Neuronal stem cell (in vitro differentiated cells): ENCODE measurements at regions not wholly inside any gene's neighbourhood (a gene's known extent, or its start where the extent isn't known, plus 50 kb on each side); places are given as distances from the start of the nearest gene placed in this dataset.
A peak's percentile ranks its signal among the peaks of the same experiment; 100 is the strongest.

Experiments
- DNase-seq: peaks from one replicate; pipeline ENCODE4 v3.0.0-alpha.2; 2013; ENCODE audit warnings: low spot score
- H2AFZ ChIP-seq: one replicate; pipeline ENCODE4 v1.6.1; 2013; ENCODE audit warnings: mild to moderate bottlenecking, low read length, inconsistent platforms
- H2AK5ac ChIP-seq: 2 replicates; pipeline ENCODE4 v1.6.1; 2013; ENCODE audit warnings: low read depth, mild to moderate bottlenecking, inconsistent platforms, low read length, moderate library complexity, mixed read lengths
- H2BK120ac ChIP-seq: 2 replicates; pipeline ENCODE4 v1.6.1; 2013; ENCODE audit warnings: low read depth, mild to moderate bottlenecking, inconsistent platforms, low read length, moderate library complexity, mixed read lengths
- H2BK12ac ChIP-seq: one replicate; pipeline ENCODE4 v1.6.1; 2013; ENCODE audit warnings: low read length, inconsistent platforms
- H2BK15ac ChIP-seq: 2 replicates; pipeline ENCODE4 v1.6.1; 2013; ENCODE audit warnings: mild to moderate bottlenecking, low read length, inconsistent platforms, mixed read lengths
- H2BK5ac ChIP-seq: one replicate; pipeline ENCODE4 v1.6.1; 2013; ENCODE audit warnings: inconsistent platforms, mild to moderate bottlenecking, low read length, moderate library complexity
- H3K14ac ChIP-seq: one replicate; pipeline ENCODE4 v1.6.1; 2013; ENCODE audit warnings: low read length, inconsistent platforms
- H3K18ac ChIP-seq: 2 replicates; pipeline ENCODE4 v1.6.1; 2013; ENCODE audit warnings: low read length, inconsistent platforms
- H3K23ac ChIP-seq: 2 replicates; pipeline ENCODE4 v1.6.1; 2013; ENCODE audit warnings: low read depth, mild to moderate bottlenecking, mixed read lengths, low read length, inconsistent platforms; ENCODE audit not compliant: poor library complexity
- H3K27ac ChIP-seq: replicated peaks from 3 replicates; pipeline ENCODE4 v1.5.1; 2013; ENCODE audit warnings: low read length, inconsistent platforms
- H3K27me3 ChIP-seq, 3 experiments: 2 replicates each; pipeline ENCODE4 v1.6.1; 2013; ENCODE audit warnings: low read length in 3 of 3, mild to moderate bottlenecking in 2 of 3, inconsistent platforms in 1 of 3, low read depth in 1 of 3, mixed read lengths in 1 of 3, moderate library complexity in 1 of 3; ENCODE audit not compliant: control insufficient read depth in 3 of 3, insufficient read depth in 3 of 3
- H3K36me3 ChIP-seq, 2 donors: replicated peaks in 1 of 2; 2 replicates each; pipeline ENCODE4 v1.6.1; 2013; ENCODE audit warnings: low read length in 2 of 2; ENCODE audit not compliant: control insufficient read depth in 2 of 2, insufficient read depth in 2 of 2
- H3K4ac ChIP-seq: 2 replicates; pipeline ENCODE4 v1.6.1; 2013; ENCODE audit warnings: inconsistent platforms, mild to moderate bottlenecking, low read length, moderate library complexity
- H3K4me1 ChIP-seq, 2 donors: 1 replicate in 1 of 2; 2 replicates in 1 of 2; pipeline ENCODE4 v1.6.1; 2013; ENCODE audit warnings: low read length in 2 of 2, low read depth in 1 of 2; ENCODE audit not compliant: control insufficient read depth in 2 of 2, insufficient read depth in 1 of 2
- H3K4me2 ChIP-seq: one replicate; pipeline ENCODE4 v1.6.1; 2013; ENCODE audit warnings: mild to moderate bottlenecking, low read length, inconsistent platforms; ENCODE audit not compliant: insufficient read depth, poor library complexity, severe bottlenecking
- H3K4me3 ChIP-seq, 2 donors: 2 replicates each; pipeline ENCODE4 v1.5.1; 2013; ENCODE audit warnings: low read length in 2 of 2, mild to moderate bottlenecking in 2 of 2, inconsistent platforms in 1 of 2, moderate library complexity in 1 of 2
- H3K79me1 ChIP-seq: one replicate; pipeline ENCODE4 v1.6.1; 2013; ENCODE audit warnings: low read depth, mild to moderate bottlenecking, inconsistent platforms, low read length, moderate library complexity
- H3K9ac ChIP-seq: one replicate; pipeline ENCODE4 v1.6.1; 2013; ENCODE audit warnings: mild to moderate bottlenecking, low read depth, low read length, inconsistent platforms; ENCODE audit not compliant: poor library complexity
- H3K9me3 ChIP-seq, 2 donors: replicated peaks in 1 of 2; 2 replicates each; pipeline versions ENCODE3 to v1.6.1; 2013; ENCODE audit warnings: low read length in 2 of 2, mild to moderate bottlenecking in 2 of 2, inconsistent platforms in 1 of 2, low read depth in 1 of 2, mixed read lengths in 1 of 2, moderate library complexity in 1 of 2; ENCODE audit not compliant: control insufficient read depth in 2 of 2, insufficient read depth in 1 of 2
- H4K8ac ChIP-seq: one replicate; pipeline ENCODE4 v1.6.1; 2013; ENCODE audit warnings: low read depth, mild to moderate bottlenecking, inconsistent platforms, low read length, moderate library complexity
- H4K91ac ChIP-seq: one replicate; pipeline ENCODE4 v1.6.1; 2013; ENCODE audit warnings: low read length, low read depth, mild to moderate bottlenecking, inconsistent platforms; ENCODE audit not compliant: poor library complexity
- WGBS, 2 donors: extraction: QIAGEN DNeasy Blood & Tissue Kit; methylation state at CpG; one replicate each; pipeline ENCODE4 v1.1.7; 2013; ENCODE audit warnings: missing lambda C conversion rate in 2 of 2, mixed read lengths in 1 of 2; ENCODE audit not compliant: insufficient read length in 2 of 2, insufficient replicate concordance in 1 of 2; ENCODE audit errors: extremely low coverage in 2 of 2; 5-methylcytosine and 5-hydroxymethylcytosine counted together

DNA sequence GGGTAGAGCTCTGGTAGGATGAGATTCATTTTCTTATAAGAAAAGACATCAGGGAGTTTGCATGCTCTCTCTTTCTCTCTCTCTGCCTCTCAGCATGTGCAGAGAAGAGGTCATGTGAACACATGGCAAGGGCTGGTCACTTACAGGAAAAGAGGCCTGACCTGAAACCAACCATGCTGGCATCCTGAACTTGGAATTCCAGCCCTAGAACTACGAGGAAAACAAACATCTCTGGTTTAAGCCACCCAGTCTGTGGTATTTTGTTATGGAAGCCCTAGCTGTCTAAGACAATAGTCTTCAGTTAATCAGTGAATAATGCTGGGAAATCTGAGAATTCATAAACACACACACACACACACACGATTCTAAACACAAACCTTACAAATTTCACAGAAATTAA lies 1104.2 kb upstream of the LRRN3 start:
- DNase-seq, result no peak
- Histone ChIP-seq H3K4me2 (no peak overlapping the region), H4K8ac (no peak overlapping the region), H2BK12ac (no peak overlapping the region), H3K36me3 (no peaks in the 10 kb centered on the region), H3K9ac (no peak overlapping the region), H2AFZ (peak overlapping the region; percentile 19), H2BK5ac (no peak overlapping the region), H3K18ac (no peak overlapping the region), H3K79me1 (no peaks in the 10 kb centered on the region), H2AK5ac (no peak overlapping the region), H3K14ac (no peak overlapping the region), H3K23ac (no peak overlapping the region), H3K9me3 (peaks cover 0 to 3% of the 10 kb centered on the region in 2 donors), H3K27me3 (no peaks in the 10 kb centered on the region), H2BK120ac (no peak overlapping the region), H3K4me3 (no peak overlapping the region), H3K4ac (no peak overlapping the region), H2BK15ac (no peak overlapping the region), H4K91ac (no peak overlapping the region), H3K27ac (no peak overlapping the region), H3K4me1 (peaks cover 0 to 5% of the 10 kb centered on the region in 2 donors)
- WGBS, 2 donors, result no CpG with 5 or more reads among the region's 2 CpGs

DNA sequence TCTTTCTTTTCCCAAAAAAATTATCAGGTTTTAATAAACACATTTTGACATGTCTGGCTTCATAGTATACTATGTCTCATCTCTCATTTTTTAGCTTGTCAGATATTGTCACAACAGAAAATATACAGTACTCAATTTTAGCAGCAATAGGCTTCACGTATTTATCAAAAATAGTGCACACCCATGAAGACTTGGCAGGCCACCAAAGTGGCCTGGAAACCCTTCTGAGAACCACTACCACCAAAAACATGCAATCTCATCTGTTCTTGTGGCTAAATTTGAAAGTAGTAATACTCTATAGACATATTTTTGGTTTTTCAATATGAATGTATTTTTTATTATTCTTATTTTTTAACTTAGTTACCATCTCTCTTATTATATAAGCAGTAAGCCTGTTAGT lies 1094.5 kb upstream of the LRRN3 start:
- H3K36me3 ChIP-seq, result no peaks in the 10 kb centered on the region
- H2AK5ac ChIP-seq, result no peak overlapping the region
- H2BK5ac ChIP-seq, result no peak overlapping the region
- no peaks in the 10 kb centered on the region for H3K27me3 ChIP-seq
- no peak overlapping the region for H3K9ac ChIP-seq
- no peaks in the 10 kb centered on the region for H3K79me1 ChIP-seq
- H2BK15ac ChIP-seq, result no peak overlapping the region
- H2BK120ac ChIP-seq, result no peak overlapping the region
- no peak overlapping the region for H2BK12ac ChIP-seq
- no peak overlapping the region for H3K27ac ChIP-seq
- no peak overlapping the region for H4K91ac ChIP-seq
- no peaks in the 10 kb centered on the region for H3K9me3 ChIP-seq
- H3K14ac ChIP-seq, result no peak overlapping the region
- WGBS, 2 donors, result no CpG with 5 or more reads among the region's 1 CpG
- H2AFZ ChIP-seq, result no peak overlapping the region
- DNase-seq, result no peak
- no peak overlapping the region for H3K4me3 ChIP-seq
- no peak overlapping the region for H3K4ac ChIP-seq
- H3K4me1 ChIP-seq, result peaks cover 0 to 9% of the 10 kb centered on the region in 2 donors
- H3K4me2 ChIP-seq, result no peak overlapping the region
- no peak overlapping the region for H4K8ac ChIP-seq
- no peak overlapping the region for H3K23ac ChIP-seq
- no peak overlapping the region for H3K18ac ChIP-seq

DNA sequence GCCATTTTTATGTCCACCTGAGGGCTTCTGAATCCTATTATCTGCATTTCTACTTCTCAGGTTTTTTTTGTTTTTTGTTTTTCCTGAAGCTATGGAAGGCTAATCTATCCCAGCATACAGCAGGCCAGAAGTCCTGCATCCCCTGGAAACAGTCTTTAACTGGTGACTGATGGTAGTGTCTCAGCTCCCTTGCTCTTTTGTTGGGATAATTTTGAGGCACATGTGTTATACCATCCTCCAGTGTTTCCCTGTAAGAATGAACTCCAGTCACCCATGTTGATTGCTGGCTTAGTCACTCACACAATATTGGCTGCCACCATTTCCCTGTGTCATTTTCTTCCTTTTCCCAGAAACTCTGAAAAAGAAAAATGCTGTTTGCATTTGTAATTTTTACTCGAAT lies 1094.0 kb upstream of the LRRN3 start:
- no peak overlapping the region for H3K9ac ChIP-seq
- no CpG with 5 or more reads among the region's 1 CpG for WGBS, 2 donors
- no peaks in the 10 kb centered on the region for H3K27me3 ChIP-seq
- H3K23ac ChIP-seq, result no peak overlapping the region
- no peaks in the 10 kb centered on the region for H3K36me3 ChIP-seq
- H3K79me1 ChIP-seq, result no peaks in the 10 kb centered on the region
- no peak overlapping the region for H3K4ac ChIP-seq
- no peak overlapping the region for H4K91ac ChIP-seq
- H2BK15ac ChIP-seq, result no peak overlapping the region
- H3K9me3 ChIP-seq, result no peaks in the 10 kb centered on the region
- H3K4me3 ChIP-seq, result no peak overlapping the region
- no peak overlapping the region for H2BK120ac ChIP-seq
- no peak overlapping the region for H3K4me2 ChIP-seq
- H2AK5ac ChIP-seq, result no peak overlapping the region
- no peak overlapping the region for H4K8ac ChIP-seq
- no peak overlapping the region for H3K14ac ChIP-seq
- H3K4me1 ChIP-seq, result peaks cover 0 to 9% of the 10 kb centered on the region in 2 donors
- H2AFZ ChIP-seq, result peak overlapping the region; percentile 56
- no peak overlapping the region for H3K27ac ChIP-seq
- no peak for DNase-seq
- H2BK5ac ChIP-seq, result no peak overlapping the region
- no peak overlapping the region for H3K18ac ChIP-seq
- no peak overlapping the region for H2BK12ac ChIP-seq

DNA sequence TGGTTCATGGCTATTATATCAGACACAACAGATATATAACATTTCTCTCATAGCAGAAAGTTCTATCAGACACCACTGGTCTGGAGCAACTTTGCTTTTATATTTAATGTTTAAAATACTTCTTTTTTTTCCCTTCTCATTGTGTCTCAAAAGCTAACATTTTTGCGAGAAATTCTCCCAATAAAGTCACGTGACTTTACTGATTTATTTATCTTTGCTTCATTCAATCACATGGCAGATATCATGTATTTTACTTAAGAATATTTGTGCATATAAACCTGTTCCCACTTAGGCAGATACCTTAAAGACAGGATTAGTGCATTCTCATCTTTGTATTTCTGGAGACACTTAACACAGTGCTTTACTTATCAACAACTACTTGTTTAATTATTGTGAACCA lies 1093.1 kb upstream of the LRRN3 start:
- no peaks in the 10 kb centered on the region for H3K36me3 ChIP-seq
- no peak overlapping the region for H3K23ac ChIP-seq
- no peak overlapping the region for H2BK12ac ChIP-seq
- no peak overlapping the region for H2BK5ac ChIP-seq
- no peaks in the 10 kb centered on the region for H3K9me3 ChIP-seq
- H3K4ac ChIP-seq, result no peak overlapping the region
- H2BK120ac ChIP-seq, result no peak overlapping the region
- H3K79me1 ChIP-seq, result no peaks in the 10 kb centered on the region
- H3K4me2 ChIP-seq, result no peak overlapping the region
- no peak overlapping the region for H3K27ac ChIP-seq
- H3K4me3 ChIP-seq, result no peak overlapping the region
- no peak overlapping the region for H3K9ac ChIP-seq
- no peak overlapping the region for H3K14ac ChIP-seq
- H2AFZ ChIP-seq, result no peak overlapping the region
- H2BK15ac ChIP-seq, result no peak overlapping the region
- no peak for DNase-seq
- WGBS, 2 donors, result no CpG with 5 or more reads among the region's 2 CpGs
- H4K8ac ChIP-seq, result no peak overlapping the region
- H3K18ac ChIP-seq, result no peak overlapping the region
- H3K4me1 ChIP-seq, result peaks cover 0 to 9% of the 10 kb centered on the region in 2 donors
- H4K91ac ChIP-seq, result no peak overlapping the region
- no peaks in the 10 kb centered on the region for H3K27me3 ChIP-seq
- no peak overlapping the region for H2AK5ac ChIP-seq
